Daoy (cell line): ENCODE measurements at regions not wholly inside any gene's neighbourhood (a gene's known extent, or its start where the extent isn't known, plus 50 kb on each side); places are given as distances from the start of the nearest gene placed in this dataset.
"Not testable (repeated sequence)": the region's sequence is repeated elsewhere in the genome, so short reads cannot be mapped to it uniquely, and the experiment has no call there.

Experiments
- DNase-seq: peaks from one replicate; pipeline ENCODE4 v3.0.0-alpha.2; 2015; ENCODE audit warnings: low read depth

- no peak for DNase-seq
Measured at GRCh38 chr15:75100679-75101078, 77.3 kb downstream of the PPCDC start.

GRCh38 chr15:75104804-75105557 is 81.6 kb downstream of the PPCDC start:
- peak; percentile 92 for DNase-seq

- DNase-seq, result no peak
Measured at GRCh38 chr15:75107516-75107907, 84.1 kb downstream of the PPCDC start.

- peak; percentile 92 for DNase-seq
Measured at GRCh38 chr15:75107908-75108838, 84.8 kb downstream of the PPCDC start.

- no peak for DNase-seq
Measured at GRCh38 chr15:75109021-75109735, 85.8 kb downstream of the PPCDC start.

- no peak for DNase-seq
Measured at GRCh38 chr15:75109736-75110130, 86.3 kb downstream of the PPCDC start.

GRCh38 chr15:75112278-75112847 is 89.0 kb downstream of the PPCDC start:
- no peak for DNase-seq

- DNase-seq, result no peak
Measured at GRCh38 chr15:75112848-75113492, 88.7 kb upstream of the C15orf39 start.

- DNase-seq, result no peak
Measured at GRCh38 chr15:75114327-75114726, 87.4 kb upstream of the C15orf39 start.

- DNase-seq, result no peak
Measured at GRCh38 chr15:75114796-75115195, 86.9 kb upstream of the C15orf39 start.

GRCh38 chr15:75115411-75115913 is 86.2 kb upstream of the C15orf39 start:
- DNase-seq, result not testable (repeated sequence)

- DNase-seq, result not testable (repeated sequence)
Measured at GRCh38 chr15:75116143-75116542, 85.5 kb upstream of the C15orf39 start.

- no peak for DNase-seq
Measured at GRCh38 chr15:75117993-75118392, 83.7 kb upstream of the C15orf39 start.

GRCh38 chr15:75119312-75119711 is 82.4 kb upstream of the C15orf39 start:
- DNase-seq, result not testable (repeated sequence)

GRCh38 chr15:75121491-75121890 is 80.2 kb upstream of the C15orf39 start:
- no peak for DNase-seq

- DNase-seq, result peak; percentile 70
Measured at GRCh38 chr15:75123395-75123794, 78.3 kb upstream of the C15orf39 start.

GRCh38 chr15:75124278-75124677 is 77.4 kb upstream of the C15orf39 start:
- not testable (repeated sequence) for DNase-seq

- DNase-seq, result no peak
Measured at GRCh38 chr15:75125935-75126334, 75.7 kb upstream of the C15orf39 start.

- DNase-seq, result no peak
Measured at GRCh38 chr15:75126864-75127580, 74.7 kb upstream of the C15orf39 start.

GRCh38 chr15:75129788-75130187 is 71.9 kb upstream of the C15orf39 start:
- no peak for DNase-seq
